Activated CD4-positive, alpha-beta memory T cell treated with anti-CD3 and anti-CD28 coated beads for 36 hours (primary cell): ENCODE measurements at regions not wholly inside any gene's neighbourhood (a gene's known extent, or its start where the extent isn't known, plus 50 kb on each side); places are given as distances from the start of the nearest gene placed in this dataset.

Experiments used
- CTCF ChIA-PET: fragments of 350-600 bp; sonication (Branson Sonifier 250); formaldehyde crosslinking; loops from one replicate; lab custom pipeline; 2021; ENCODE audit warnings: antibody characterized with exemption, inconsistent platforms; lab: Charles Lee
- POLR2A ChIA-PET: fragments of 350-600 bp; sonication (Branson Sonifier 250); formaldehyde crosslinking; loops from one replicate; lab custom pipeline; 2021; ENCODE audit warnings: antibody characterized with exemption; lab: Charles Lee
- DNase-seq: peaks from one replicate; pipeline ENCODE4 v3.0.0-alpha.2; 2020
- H3K27ac Mint-ChIP-seq: one replicate; pipeline ENCODE4 v1.8.0; 2021; ENCODE audit warnings: mixed read lengths
- H3K27me3 Mint-ChIP-seq: one replicate; pipeline ENCODE4 v1.8.0; 2021; ENCODE audit warnings: mixed read lengths
- H3K36me3 Mint-ChIP-seq: one replicate; pipeline ENCODE4 v1.8.0; 2021; ENCODE audit warnings: mixed read lengths
- H3K4me1 Mint-ChIP-seq: one replicate; pipeline ENCODE4 v1.8.0; 2021; ENCODE audit warnings: low read depth, mixed read lengths
- H3K4me3 Mint-ChIP-seq: one replicate; pipeline ENCODE4 v1.8.0; 2021; ENCODE audit warnings: mild to moderate bottlenecking, mixed read lengths
- H3K9me3 Mint-ChIP-seq: one replicate; pipeline ENCODE4 v1.8.0; 2021; ENCODE audit warnings: mixed read lengths
- intact Hi-C: fragments of 100-400 bp; cut with micrococcal nuclease; formaldehyde crosslinking; loops from one replicate; pipeline ENCODE4 v1.15.1; 2023

- Mint-ChIP-seq H3K4me3 (no peak overlapping the region), H3K36me3 (no peaks in the 10 kb centered on the region), H3K4me1 (no peaks in the 10 kb centered on the region), H3K9me3 (no peaks in the 10 kb centered on the region), H3K27me3 (peaks cover 16% of the 10 kb centered on the region), H3K27ac (no peak overlapping the region)
- CTCF ChIA-PET: interaction anchor here (0.6 kb wide), 1 partner anchor 262 kb away, joined by 4 read pairs; no protein-coding TSS in a partner anchor
- intact Hi-C loops: no loop called here
- POLR2A ChIA-PET: no interaction called here
- no peak for DNase-seq
Observed at GRCh38 chr20:57908704-57909630, 199.2 kb upstream of the PMEPA1 start.

GRCh38 chr20:57908226-57908625, 198.4 kb upstream of the PMEPA1 start:
- peaks cover 18% of the 10 kb centered on the region for H3K27me3 Mint-ChIP-seq
- DNase-seq: no peak
- no peaks in the 10 kb centered on the region for H3K9me3 Mint-ChIP-seq
- POLR2A ChIA-PET: no interaction called here
- H3K27ac Mint-ChIP-seq: no peak overlapping the region
- H3K4me1 Mint-ChIP-seq: no peaks in the 10 kb centered on the region
- no peak overlapping the region for H3K4me3 Mint-ChIP-seq
- intact Hi-C loops: no loop called here
- no peaks in the 10 kb centered on the region for H3K36me3 Mint-ChIP-seq
- CTCF ChIA-PET: no interaction called here

GRCh38 chr20:57907131-57908000, 197.6 kb upstream of the PMEPA1 start:
- no peak overlapping the region for H3K4me3 Mint-ChIP-seq
- no peaks in the 10 kb centered on the region for H3K4me1 Mint-ChIP-seq
- ChIA-PET POLR2A (no interaction called here), CTCF (no interaction called here)
- no peak for DNase-seq
- no peaks in the 10 kb centered on the region for H3K36me3 Mint-ChIP-seq
- H3K27me3 Mint-ChIP-seq: peaks cover 14% of the 10 kb centered on the region
- intact Hi-C loops: no loop called here
- no peak overlapping the region for H3K27ac Mint-ChIP-seq
- no peaks in the 10 kb centered on the region for H3K9me3 Mint-ChIP-seq

- intact Hi-C loops: no loop called here
- ChIA-PET POLR2A (no interaction called here), CTCF (no interaction called here)
- H3K4me1 Mint-ChIP-seq: no peaks in the 10 kb centered on the region
- H3K27ac Mint-ChIP-seq: no peak overlapping the region
- DNase-seq: no peak
- peaks cover 13% of the 10 kb centered on the region for H3K27me3 Mint-ChIP-seq
- H3K9me3 Mint-ChIP-seq: no peaks in the 10 kb centered on the region
- no peak overlapping the region for H3K4me3 Mint-ChIP-seq
- H3K36me3 Mint-ChIP-seq: no peaks in the 10 kb centered on the region
Observed at GRCh38 chr20:57905448-57905847, 195.6 kb upstream of the PMEPA1 start.

GRCh38 chr20:57904314-57905105, 194.7 kb upstream of the PMEPA1 start:
- Mint-ChIP-seq H3K9me3 (no peaks in the 10 kb centered on the region), H3K4me1 (no peaks in the 10 kb centered on the region), H3K4me3 (no peak overlapping the region), H3K27me3 (peaks cover 13% of the 10 kb centered on the region), H3K36me3 (no peaks in the 10 kb centered on the region), H3K27ac (no peak overlapping the region)
- DNase-seq: no peak
- intact Hi-C loops: no loop called here
- CTCF ChIA-PET: no interaction called here
- POLR2A ChIA-PET: no interaction called here

DNA sequence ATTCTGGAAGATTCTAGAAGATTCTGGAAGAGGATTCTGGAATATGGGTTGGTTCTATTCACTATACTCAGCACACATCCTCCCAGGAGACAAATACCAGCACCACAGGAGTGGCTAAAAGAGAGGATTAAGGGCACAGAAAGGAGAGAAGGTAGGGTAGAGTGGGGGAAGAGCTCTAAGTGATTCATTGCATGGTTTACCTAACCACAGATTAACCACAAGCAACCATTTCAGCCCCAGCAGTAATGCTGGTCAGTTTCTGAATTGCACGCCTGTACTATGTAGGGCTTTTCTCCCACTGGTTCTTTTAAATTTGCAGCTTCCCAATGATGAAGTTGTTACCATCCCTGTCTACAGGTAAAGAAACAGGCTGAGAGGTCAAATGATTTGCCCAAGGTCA, 192.7 kb upstream of the PMEPA1 start:
- Mint-ChIP-seq H3K4me1 (no peaks in the 10 kb centered on the region), H3K27ac (no peak overlapping the region), H3K36me3 (no peaks in the 10 kb centered on the region), H3K4me3 (no peak overlapping the region), H3K9me3 (no peaks in the 10 kb centered on the region), H3K27me3 (peaks cover 13% of the 10 kb centered on the region)
- intact Hi-C loops: no loop called here
- no peak for DNase-seq
- ChIA-PET POLR2A (no interaction called here), CTCF (no interaction called here)

GRCh38 chr20:57901526-57901925, 191.7 kb upstream of the PMEPA1 start:
- POLR2A ChIA-PET: no interaction called here
- Mint-ChIP-seq H3K9me3 (no peaks in the 10 kb centered on the region), H3K4me3 (no peak overlapping the region), H3K36me3 (no peaks in the 10 kb centered on the region), H3K27ac (no peak overlapping the region), H3K4me1 (no peaks in the 10 kb centered on the region), H3K27me3 (peaks cover 13% of the 10 kb centered on the region)
- intact Hi-C loops: no loop called here
- CTCF ChIA-PET: no interaction called here
- DNase-seq: no peak

- Mint-ChIP-seq H3K4me3 (no peak overlapping the region), H3K27me3 (peaks cover 13% of the 10 kb centered on the region), H3K9me3 (no peaks in the 10 kb centered on the region), H3K36me3 (no peaks in the 10 kb centered on the region), H3K4me1 (no peaks in the 10 kb centered on the region), H3K27ac (no peak overlapping the region)
- no peak for DNase-seq
- CTCF ChIA-PET: no interaction called here
- intact Hi-C loops: no loop called here
- POLR2A ChIA-PET: no interaction called here
Observed at GRCh38 chr20:57900226-57900905, 190.6 kb upstream of the PMEPA1 start.

DNA sequence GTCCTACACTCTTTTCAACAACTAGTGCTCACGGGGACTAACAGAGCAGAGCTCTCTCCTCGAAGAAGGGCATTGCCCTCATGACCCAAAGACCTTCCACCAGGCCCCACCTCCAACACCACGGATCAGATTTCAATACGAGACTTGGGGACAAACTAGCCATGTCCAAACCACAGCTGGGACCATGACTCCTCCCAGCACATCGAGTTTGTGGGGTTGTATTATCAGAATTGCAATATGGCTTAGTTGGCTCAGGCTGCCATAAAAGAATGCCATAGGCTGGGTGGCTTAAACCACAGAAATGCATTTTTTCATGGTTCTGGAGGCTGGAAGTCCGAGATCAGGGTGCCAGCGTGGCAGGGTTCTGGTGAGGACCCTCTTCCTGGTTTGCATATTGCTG, 189.7 kb upstream of the PMEPA1 start:
- POLR2A ChIA-PET: no interaction called here

GRCh38 chr20:57898332-57898731, 188.5 kb upstream of the PMEPA1 start:
- Mint-ChIP-seq H3K27ac (no peak overlapping the region), H3K4me1 (no peaks in the 10 kb centered on the region), H3K36me3 (no peaks in the 10 kb centered on the region), H3K27me3 (peaks cover 12% of the 10 kb centered on the region), H3K9me3 (no peaks in the 10 kb centered on the region), H3K4me3 (no peak overlapping the region)
- DNase-seq: no peak
- CTCF ChIA-PET: interaction anchor here (1.3 kb wide), 1 partner anchor 189 kb away, joined by 5 read pairs; no protein-coding TSS in a partner anchor
- intact Hi-C loops: no loop called here
- POLR2A ChIA-PET: no interaction called here

More for the DNA sequence above, 189.7 kb upstream of the PMEPA1 start:
- Mint-ChIP-seq H3K4me1 (no peaks in the 10 kb centered on the region), H3K4me3 (no peak overlapping the region), H3K27ac (no peak overlapping the region), H3K9me3 (no peaks in the 10 kb centered on the region), H3K36me3 (no peaks in the 10 kb centered on the region), H3K27me3 (peaks cover 9% of the 10 kb centered on the region)
- intact Hi-C loops: no loop called here
- CTCF ChIA-PET: no interaction called here
- no peak for DNase-seq

- Mint-ChIP-seq H3K9me3 (no peaks in the 10 kb centered on the region), H3K27ac (no peak overlapping the region), H3K4me3 (no peak overlapping the region), H3K27me3 (peaks cover 14% of the 10 kb centered on the region), H3K4me1 (no peaks in the 10 kb centered on the region), H3K36me3 (no peaks in the 10 kb centered on the region)
- ChIA-PET CTCF (interaction anchor here (1.3 kb wide), 1 partner anchor 189 kb away, joined by 5 read pairs; no protein-coding TSS in a partner anchor), POLR2A (no interaction called here)
- intact Hi-C loops: no loop called here
- DNase-seq: no peak
Observed at GRCh38 chr20:57897891-57898290, 188.1 kb upstream of the PMEPA1 start.
